ENCODE measurements at regions not wholly inside any gene's neighbourhood (a gene's known extent, or its start where the extent isn't known, plus 50 kb on each side); places are given as distances from the start of the nearest gene placed in this dataset.

DNA sequence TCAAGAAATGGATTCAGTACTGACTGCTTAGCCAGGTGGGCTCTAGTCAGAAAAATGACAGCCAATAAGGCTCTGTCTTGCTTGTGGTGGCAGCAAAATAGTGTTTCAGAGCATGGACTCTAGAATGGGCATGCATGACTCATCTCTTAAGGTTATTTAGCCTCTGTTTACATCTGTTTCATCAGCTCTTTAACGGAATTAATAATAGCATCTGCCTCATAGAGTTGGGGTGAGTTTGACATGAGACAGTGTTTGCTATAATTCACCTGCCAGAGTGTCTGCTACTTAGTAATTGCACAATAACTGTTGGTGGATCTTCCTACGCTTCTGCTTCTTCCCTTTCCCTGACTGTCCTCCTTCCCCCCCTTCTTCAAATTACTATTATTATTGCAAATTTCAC lies 350.4 kb upstream of the SEMA6D start:
- Histone ChIP-seq H3K27ac (no peak overlapping the region), H3K4me3 (no peak overlapping the region)
- TF ChIP-seq, protein P1, sequence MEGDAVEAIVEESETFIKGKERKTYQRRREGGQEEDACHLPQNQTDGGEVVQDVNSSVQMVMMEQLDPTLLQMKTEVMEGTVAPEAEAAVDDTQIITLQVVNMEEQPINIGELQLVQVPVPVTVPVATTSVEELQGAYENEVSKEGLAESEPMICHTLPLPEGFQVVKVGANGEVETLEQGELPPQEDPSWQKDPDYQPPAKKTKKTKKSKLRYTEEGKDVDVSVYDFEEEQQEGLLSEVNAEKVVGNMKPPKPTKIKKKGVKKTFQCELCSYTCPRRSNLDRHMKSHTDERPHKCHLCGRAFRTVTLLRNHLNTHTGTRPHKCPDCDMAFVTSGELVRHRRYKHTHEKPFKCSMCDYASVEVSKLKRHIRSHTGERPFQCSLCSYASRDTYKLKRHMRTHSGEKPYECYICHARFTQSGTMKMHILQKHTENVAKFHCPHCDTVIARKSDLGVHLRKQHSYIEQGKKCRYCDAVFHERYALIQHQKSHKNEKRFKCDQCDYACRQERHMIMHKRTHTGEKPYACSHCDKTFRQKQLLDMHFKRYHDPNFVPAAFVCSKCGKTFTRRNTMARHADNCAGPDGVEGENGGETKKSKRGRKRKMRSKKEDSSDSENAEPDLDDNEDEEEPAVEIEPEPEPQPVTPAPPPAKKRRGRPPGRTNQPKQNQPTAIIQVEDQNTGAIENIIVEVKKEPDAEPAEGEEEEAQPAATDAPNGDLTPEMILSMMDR (IDR thresholded peaks at IDR 0.05), result no peak
- DNase-seq (ENCODE audit: low spot score), result no peak

DNA sequence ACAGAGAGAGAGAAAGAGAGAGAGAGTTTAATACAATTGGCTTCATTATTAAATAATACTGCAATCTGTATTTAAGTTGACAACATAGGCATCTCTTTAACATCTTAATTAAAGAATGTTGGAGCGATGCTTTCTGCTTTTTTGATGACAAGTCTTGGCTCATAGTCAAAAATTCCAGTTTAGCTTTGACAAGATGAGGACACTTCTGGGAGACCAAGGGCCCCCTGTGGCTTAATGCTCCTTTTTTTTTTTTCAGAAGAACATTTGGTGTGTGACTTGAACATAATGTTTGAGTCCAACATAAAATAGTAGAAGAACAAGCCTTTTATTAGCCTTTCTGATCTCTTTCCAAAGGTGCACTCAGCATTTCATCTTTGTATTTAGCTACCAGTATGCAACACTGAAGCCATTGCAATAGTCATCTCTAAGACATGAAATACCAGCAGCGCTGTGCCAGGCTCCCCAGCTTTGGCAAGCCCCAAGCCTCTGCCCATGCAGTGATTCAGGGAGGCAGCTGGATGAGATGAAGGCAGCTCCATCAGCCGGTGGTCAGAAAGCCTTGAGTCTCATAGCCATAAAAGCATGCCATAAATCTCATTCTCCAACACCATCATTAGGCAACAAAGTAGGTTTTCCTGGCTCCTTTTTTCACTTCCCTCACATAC lies 349.4 kb upstream of the SEMA6D start:
- H3K27ac ChIP-seq, result no peak overlapping the region
- no peak overlapping the region for H3K4me3 ChIP-seq
- TF ChIP-seq, protein P1 (IDR thresholded peaks at IDR 0.05), result no peak
- no peak for DNase-seq (ENCODE audit: low spot score)

DNA sequence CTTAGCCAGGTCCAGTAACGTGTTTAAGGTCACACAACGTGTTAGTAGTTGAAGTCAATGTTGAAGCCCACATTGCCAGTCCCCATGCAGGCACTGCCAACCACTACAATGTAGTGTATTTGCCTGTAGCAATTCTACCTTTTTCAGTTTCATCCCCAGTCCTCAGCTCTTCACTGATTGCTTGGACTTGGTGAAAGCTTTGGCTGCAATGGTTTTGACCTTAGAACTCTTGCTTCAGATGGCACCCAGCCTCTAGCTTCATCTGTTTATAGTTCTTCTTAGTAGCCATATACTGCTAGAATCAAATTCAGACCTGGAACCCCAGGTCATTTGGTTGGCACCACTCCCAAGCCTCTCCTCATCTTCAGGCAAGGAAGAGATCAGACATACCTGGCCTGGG lies 345.4 kb upstream of the SEMA6D start:
- no peak for DNase-seq (ENCODE audit: low spot score)
- H3K4me3 ChIP-seq, result no peak overlapping the region
- no peak overlapping the region for H3K27ac ChIP-seq
- TF ChIP-seq, protein P1 (IDR thresholded peaks at IDR 0.05), result no peak

DNA sequence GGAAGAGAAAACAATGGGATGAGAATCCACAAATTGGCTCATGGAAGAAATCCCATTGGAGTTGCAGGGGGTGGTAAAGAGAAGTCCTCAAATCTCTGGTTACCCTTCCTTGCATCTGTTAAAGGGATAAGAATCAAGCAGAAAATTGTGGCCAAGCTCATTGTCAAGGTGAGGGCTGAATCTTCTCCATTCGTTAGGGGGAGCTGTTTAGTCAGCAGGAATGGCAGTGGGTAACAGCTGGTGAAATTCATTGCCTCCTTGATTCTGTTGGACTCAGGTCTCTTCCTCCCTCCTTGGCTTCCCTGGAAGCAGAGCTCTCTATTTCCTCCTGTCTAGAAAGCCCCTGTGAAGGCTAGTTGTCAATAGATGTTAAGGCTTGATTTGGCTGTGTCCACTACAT lies 343.1 kb upstream of the SEMA6D start:
- no peak overlapping the region for H3K4me3 ChIP-seq
- DNase-seq (ENCODE audit: low spot score), result no peak
- TF ChIP-seq, protein P1 (IDR thresholded peaks at IDR 0.05), result no peak
- H3K27ac ChIP-seq, result no peak overlapping the region

DNA sequence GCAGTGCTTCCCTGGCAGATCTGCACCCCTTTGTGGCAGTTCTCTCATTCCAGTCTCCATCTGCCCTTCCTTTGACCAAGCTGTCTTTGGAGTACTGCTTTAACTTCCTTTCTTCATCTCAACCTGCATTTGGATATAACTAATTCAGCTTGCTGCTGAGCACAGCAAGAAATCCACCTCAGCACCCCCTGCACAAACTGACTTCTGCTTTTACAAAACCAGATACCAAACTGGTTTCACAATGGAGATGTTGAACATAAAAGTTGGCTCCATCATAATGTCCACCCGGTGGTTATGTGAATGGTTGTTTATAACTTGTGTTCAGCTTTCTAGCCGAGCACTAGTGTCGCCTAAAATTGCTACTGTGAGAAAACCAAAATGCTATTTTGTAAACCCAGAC lies 341.1 kb upstream of the SEMA6D start:
- Histone ChIP-seq H3K4me3 (no peak overlapping the region), H3K27ac (no peak overlapping the region)
- no peak for DNase-seq (ENCODE audit: low spot score)
- TF ChIP-seq, protein P1 (IDR thresholded peaks at IDR 0.05), result no peak

DNA sequence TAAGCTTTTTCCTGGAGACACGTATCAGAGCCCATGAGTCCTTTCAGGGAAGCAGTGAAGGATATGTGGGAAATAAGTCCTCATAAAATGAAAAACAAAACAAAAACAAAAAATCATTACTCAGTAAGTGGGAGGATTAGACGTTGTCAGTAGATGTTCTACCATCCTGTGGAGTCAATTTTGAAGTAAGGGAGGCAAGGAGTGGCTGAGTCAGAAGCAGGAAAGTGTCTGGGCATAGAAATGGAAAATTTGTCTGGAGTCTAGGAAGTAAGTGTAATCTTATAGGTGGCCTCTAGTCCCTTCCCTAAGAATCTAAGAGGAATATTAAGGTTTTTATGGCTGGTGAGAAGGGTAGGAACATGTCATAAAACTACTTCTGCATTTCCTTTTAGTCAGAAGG lies 339.8 kb upstream of the SEMA6D start:
- TF ChIP-seq, protein P1 (IDR thresholded peaks at IDR 0.05), result no peak
- Histone ChIP-seq H3K4me3 (no peak overlapping the region), H3K27ac (no peak overlapping the region)
- DNase-seq (ENCODE audit: low spot score), result no peak

DNA sequence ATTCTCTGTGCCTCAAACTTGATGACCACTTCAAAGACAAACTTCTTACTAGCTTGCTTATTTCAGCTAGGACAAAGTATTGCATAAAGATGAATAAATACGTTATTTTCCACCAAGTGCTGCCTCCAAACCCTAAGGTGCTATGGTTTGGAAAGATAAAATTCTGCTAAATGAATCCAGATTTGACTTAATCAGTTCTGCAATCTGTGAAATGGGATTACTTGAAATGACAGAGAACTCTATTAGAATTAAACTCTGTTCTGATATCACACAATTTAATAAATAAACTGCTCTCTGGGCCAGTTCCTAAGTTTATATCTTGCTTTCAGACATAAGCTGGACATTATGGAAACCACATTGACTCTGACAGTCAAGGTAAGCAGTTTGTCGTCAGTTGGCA lies 338.8 kb upstream of the SEMA6D start:
- no peak for DNase-seq (ENCODE audit: low spot score)
- no peak overlapping the region for H3K4me3 ChIP-seq
- H3K27ac ChIP-seq, result no peak overlapping the region
- TF ChIP-seq, protein P1 (IDR thresholded peaks at IDR 0.05), result no peak

Measured in coronary artery (tissue), 2 donors.